ENCODE measurements at regions not wholly inside any gene's neighbourhood (a gene's known extent, or its start where the extent isn't known, plus 50 kb on each side); places are given as distances from the start of the nearest gene placed in this dataset.

- DNase-seq (ENCODE audit: low read depth in 3 of 3): no peak
Observed at GRCh38 chr9:28206280-28206679, 633.0 kb upstream of the C9orf72 start.

GRCh38 chr9:28207657-28208056 is 634.4 kb upstream of the C9orf72 start:
- DNase-seq (ENCODE audit: low read depth in 3 of 3): no peak

- no peak for DNase-seq (ENCODE audit: low read depth in 3 of 3)
Observed at GRCh38 chr9:28209130-28209529, 635.8 kb upstream of the C9orf72 start.

- DNase-seq (ENCODE audit: low read depth in 3 of 3): no peak
Observed at GRCh38 chr9:28212979-28213378, 639.7 kb upstream of the C9orf72 start.

GRCh38 chr9:28215536-28216299 is 642.4 kb upstream of the C9orf72 start:
- no peak for DNase-seq (ENCODE audit: low read depth in 3 of 3)

GRCh38 chr9:28232686-28233085 is 659.4 kb upstream of the C9orf72 start:
- DNase-seq (ENCODE audit: low read depth in 3 of 3): no peak

- DNase-seq (ENCODE audit: low read depth in 3 of 3): no peak
Observed at GRCh38 chr9:28234133-28234893, 661.0 kb upstream of the C9orf72 start.

GRCh38 chr9:28234894-28235277 is 661.6 kb upstream of the C9orf72 start:
- DNase-seq (ENCODE audit: low read depth in 3 of 3): no peak

- no peak for DNase-seq (ENCODE audit: low read depth in 3 of 3)
Observed at GRCh38 chr9:28249424-28249823, 676.1 kb upstream of the C9orf72 start.

- no peak for DNase-seq (ENCODE audit: low read depth in 3 of 3)
Observed at GRCh38 chr9:28255174-28255573, 681.9 kb upstream of the C9orf72 start.

- no peak for DNase-seq (ENCODE audit: low read depth in 3 of 3)
Observed at GRCh38 chr9:28260330-28260729, 687.0 kb upstream of the C9orf72 start.

GRCh38 chr9:28264368-28264767 is 691.1 kb upstream of the C9orf72 start:
- DNase-seq (ENCODE audit: low read depth in 3 of 3): no peak

GRCh38 chr9:28267351-28267750 is 694.1 kb upstream of the C9orf72 start:
- no peak for DNase-seq (ENCODE audit: low read depth in 3 of 3)

GRCh38 chr9:28270156-28270555 is 696.9 kb upstream of the C9orf72 start:
- DNase-seq (ENCODE audit: low read depth in 3 of 3): no peak

- DNase-seq (ENCODE audit: low read depth in 3 of 3): no peak
Observed at GRCh38 chr9:28272127-28272526, 698.8 kb upstream of the C9orf72 start.

GRCh38 chr9:28287455-28287854 is 714.2 kb upstream of the C9orf72 start:
- DNase-seq (ENCODE audit: low read depth in 3 of 3): no peak

- no peak for DNase-seq (ENCODE audit: low read depth in 3 of 3)
Observed at GRCh38 chr9:28289746-28290145, 716.5 kb upstream of the C9orf72 start.

GRCh38 chr9:28293369-28294090 is 720.2 kb upstream of the C9orf72 start:
- no peak for DNase-seq (ENCODE audit: low read depth in 3 of 3)

GRCh38 chr9:28301281-28301680 is 728.0 kb upstream of the C9orf72 start:
- no peak for DNase-seq (ENCODE audit: low read depth in 3 of 3)

GRCh38 chr9:28317745-28318144 is 744.5 kb upstream of the C9orf72 start:
- no peak for DNase-seq (ENCODE audit: low read depth in 3 of 3)

GRCh38 chr9:28318515-28318914 is 745.2 kb upstream of the C9orf72 start:
- no peak for DNase-seq (ENCODE audit: low read depth in 3 of 3)

GRCh38 chr9:28319981-28320380 is 746.7 kb upstream of the C9orf72 start:
- DNase-seq (ENCODE audit: low read depth in 3 of 3): no peak

GRCh38 chr9:28320616-28321015 is 747.3 kb upstream of the C9orf72 start:
- no peak for DNase-seq (ENCODE audit: low read depth in 3 of 3)

All from stimulated activated CD4-positive, alpha-beta T cell treated with anti-CD3 and anti-CD28 coated beads, TNF-alpha, amount 100 ng/mL, for 24 hours (primary cell).